Cerebellar cortex (tissue), 1 donor: ENCODE measurements at regions not wholly inside any gene's neighbourhood (a gene's known extent, or its start where the extent isn't known, plus 50 kb on each side); places are given as distances from the start of the nearest gene placed in this dataset.
"Not testable (repeated sequence)": the region's sequence is repeated elsewhere in the genome, so short reads cannot be mapped to it uniquely, and the experiment has no call there.

Source experiments
- DNase-seq: peaks from one replicate; pipeline ENCODE4 v3.0.0-alpha.2; 2015; ENCODE audit warnings: low spot score

- no peak for DNase-seq
These were observed 408.3 kb upstream of the MAF start for GRCh38 chr16:80008857-80009256.

DNA sequence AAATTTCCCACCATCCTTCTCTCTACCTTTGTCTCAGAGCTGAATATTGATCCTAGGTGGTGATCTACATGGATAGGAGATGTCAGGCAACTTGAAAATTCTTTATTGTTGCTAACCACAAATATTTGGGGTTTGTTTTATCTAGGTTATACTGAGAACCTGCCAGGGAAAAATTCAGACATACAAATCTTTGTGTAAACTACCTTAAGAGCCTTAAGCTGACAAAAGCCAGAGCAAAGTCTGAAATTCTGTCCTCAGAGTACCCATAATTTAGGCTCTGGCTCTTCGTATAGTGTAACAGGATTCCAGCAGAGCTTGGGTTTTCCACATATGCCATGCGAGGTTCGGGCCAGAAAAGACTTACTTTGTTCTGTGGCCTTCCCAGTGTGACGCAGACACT lies 406.7 kb upstream of the MAF start:
- peak; percentile 27 for DNase-seq

DNA sequence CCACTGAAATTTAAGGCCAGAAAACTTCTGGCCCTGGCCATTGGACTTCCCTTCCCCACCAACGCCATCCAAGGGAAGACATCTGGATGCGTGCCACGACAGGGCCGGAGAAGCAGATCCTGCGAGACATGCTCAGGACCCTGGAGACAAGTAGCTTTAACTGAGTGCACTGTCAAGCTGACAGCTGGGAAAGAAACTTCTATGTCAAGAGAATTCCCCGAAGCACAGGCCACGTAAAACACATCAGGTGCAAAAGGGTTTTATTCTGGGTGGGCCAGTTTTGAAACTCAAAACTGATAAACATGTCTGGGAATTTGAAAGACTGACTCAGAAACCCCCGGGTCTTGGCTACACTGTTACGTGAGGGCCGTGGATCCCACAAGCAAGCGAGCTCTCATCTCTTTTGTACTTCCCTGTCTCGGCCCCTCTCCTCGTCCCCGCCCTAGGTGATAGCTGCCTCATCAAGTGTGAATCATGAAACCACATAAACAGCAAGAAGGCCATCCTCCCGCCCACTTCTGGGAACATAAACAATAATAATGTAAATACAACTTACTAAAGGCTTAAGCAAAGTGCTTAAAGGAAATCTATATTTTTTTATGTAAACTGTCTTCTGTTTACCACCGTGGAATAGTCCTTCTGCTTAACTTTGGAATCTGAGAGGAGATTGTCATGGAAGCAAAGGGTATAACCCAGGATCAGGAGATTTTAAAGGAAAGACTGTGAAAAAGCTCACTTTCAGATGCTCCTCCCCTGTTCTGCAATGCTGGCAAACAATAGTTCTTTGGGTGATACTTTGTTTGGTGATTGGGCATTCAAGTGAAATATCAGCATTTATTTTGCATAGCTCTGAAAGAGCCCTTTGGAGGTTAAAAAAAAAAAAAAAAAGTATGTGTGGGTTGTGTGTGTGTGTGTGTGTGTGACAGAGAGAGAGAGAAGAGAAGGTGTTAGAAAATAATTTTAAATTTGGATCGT lies 406.0 kb upstream of the MAF start:
- DNase-seq: no peak

DNA sequence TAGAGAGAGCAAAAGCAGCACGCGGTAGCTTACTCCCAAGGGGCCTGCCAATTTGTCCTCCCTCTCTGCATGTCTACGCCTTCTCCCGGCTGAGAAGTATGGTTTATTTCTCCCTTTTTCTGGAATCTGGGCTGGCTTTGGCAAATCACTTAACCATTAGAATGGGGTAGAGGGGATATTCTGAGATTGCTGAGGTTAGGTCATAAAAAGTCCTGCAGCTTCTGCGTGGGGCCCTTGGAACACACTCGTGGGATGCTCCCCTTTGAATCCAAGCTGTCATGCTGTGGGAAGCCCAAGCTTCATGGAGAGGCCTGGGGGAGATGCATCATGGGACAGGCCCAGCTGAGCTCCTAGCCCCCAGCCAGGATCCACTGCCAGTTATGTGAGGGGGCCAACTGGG lies 403.6 kb upstream of the MAF start:
- no peak for DNase-seq

- no peak for DNase-seq
These were observed 401.7 kb upstream of the MAF start for GRCh38 chr16:80002261-80002660.

DNA sequence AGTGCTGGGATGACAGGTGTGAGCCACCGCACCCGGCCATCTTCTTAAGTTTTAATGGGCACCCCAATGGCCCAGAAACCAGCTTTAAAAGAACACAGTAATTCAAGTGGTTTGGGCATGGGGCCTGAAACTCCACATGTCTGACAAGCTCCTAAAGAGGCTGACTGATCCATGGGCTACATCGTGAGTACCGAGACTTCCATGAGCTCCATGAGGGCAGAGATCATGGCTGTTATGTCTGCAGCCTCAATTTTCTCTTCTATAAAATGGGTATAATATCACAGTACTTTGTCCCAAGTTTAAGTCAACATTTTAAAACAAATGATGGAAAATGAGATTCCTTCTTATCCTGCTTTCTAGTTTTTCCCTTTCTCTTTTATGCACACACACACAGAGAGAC lies 397.6 kb upstream of the MAF start:
- no peak for DNase-seq

DNA sequence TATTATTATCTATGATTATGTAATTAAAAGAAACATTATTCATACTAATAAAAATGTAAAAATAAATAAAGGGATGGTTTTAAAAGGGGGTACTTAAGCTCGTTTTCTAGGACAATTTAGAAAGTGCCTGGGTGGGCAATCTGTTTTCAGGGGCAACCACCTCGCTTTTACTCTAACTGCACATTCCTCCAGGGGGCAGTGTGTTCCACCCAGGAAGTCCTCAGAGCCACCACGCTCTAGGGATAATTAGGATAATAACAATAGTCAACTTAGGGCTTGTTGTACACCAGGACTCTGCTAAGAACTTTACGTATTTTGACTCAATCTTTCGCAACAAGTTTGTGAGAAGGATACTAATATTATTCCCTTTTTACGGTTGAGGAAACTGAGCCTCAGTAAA lies 396.7 kb upstream of the MAF start:
- DNase-seq: no peak

- DNase-seq: no peak
These were observed 395.8 kb upstream of the MAF start for GRCh38 chr16:79996321-79996720.

GRCh38 chr16:79995315-79995714 lies 394.8 kb upstream of the MAF start:
- DNase-seq: peak; percentile 5

DNA sequence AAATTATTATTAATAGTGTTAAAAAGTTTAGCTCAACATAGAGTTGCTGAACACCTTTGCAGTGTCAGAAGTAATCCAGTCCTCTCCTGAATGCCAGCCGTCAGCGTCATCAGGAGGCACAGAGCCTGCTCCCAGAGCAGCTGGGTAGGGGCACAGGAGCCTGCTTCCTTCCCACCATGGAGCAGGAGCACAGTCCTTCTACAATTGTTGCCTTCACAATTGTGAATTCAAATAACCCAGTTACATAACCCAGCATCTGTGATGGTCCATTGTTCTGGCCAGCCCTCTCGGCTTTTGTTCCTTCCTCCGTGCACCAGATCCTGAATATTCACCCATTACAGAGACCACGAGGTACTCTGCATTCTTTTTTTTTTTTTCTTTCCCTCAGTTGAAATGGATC lies 393.9 kb upstream of the MAF start:
- peak; percentile 77 for DNase-seq

DNA sequence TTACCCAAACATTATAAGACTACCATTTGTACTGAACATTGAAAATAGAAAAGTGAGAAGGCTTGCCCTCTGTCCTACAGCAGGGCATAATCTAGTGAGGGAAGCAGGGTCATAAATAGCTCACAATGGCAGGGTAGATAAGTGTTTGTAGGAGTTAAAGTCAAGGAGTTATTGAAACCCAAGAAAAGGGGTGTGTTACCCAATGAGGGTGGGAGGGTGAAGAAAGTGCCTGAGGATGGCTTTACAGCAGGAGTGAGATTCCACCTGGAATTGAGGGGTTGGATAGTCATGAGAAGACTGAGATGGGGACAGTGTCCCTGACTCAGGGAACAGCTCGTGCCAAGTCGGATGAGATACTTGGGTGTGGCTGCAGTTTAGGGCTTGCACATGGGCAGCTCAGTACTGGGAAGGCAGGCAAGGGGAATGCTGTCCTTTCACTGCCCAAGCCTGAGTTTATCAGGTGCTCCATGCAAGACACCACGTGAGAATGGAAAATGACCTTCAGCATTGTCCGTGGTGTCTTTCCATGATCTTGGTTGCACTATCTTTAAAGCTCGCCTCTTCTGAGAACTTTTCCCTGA lies 393.2 kb upstream of the MAF start:
- DNase-seq: no peak

DNA sequence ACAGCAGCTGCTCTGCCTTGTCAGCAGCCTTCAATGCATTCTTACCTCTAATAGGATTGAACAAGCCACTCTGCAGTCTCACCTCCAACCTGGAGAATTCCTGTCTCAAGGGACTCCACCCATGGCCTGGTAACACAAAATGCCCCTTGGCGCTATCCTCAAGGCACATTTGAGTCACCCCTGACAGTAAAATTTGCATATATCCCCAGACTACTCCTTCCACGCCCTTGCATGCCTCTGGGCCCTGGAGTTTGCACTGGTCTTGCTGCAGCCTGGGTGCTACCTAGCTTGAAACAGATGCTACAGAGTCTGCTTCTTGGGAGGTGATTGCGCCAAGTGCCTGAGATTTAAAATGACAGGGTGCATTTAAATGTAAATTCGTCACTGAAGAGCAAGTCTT lies 391.4 kb upstream of the MAF start:
- no peak for DNase-seq

GRCh38 chr16:79988721-79989220 lies 388.2 kb upstream of the MAF start:
- DNase-seq: no peak

DNA sequence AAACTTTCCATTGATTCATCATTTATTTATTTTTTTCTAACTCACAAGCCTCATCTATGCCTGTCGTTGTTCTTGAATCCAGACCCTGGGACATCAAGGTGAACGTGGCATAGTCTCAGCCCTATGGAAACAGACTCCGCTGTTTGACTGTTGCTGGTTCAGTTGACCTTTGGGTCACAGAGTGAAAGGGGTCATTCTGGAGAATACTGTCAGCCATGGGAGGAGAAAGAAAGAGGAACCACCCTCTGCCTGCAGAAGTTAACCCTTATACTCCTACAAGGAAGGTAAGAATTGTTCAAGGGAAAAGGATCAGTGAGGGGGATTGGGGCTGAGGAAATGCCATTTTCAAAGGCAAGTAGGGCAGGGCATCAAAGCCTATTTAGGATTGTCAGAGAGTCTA lies 387.6 kb upstream of the MAF start:
- no peak for DNase-seq

DNA sequence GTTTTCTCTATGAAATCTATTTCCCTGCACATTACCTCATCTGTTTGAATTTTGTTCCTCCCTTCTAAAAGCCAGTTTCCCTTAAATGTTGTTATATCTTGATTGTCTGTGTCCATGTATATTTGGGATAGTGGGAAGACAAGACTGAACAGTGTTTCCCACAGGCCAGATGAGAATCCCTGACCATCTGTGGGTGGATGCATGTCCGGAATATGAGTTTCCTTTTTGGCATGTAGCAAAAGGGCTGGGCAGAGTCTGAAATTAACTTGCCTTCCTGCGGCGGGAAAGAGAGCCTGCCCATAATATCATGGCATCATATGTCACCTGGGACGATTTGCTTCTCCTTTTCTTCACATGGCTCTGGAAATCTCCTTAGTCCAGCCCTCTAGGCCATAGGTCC lies 385.8 kb upstream of the MAF start:
- no peak for DNase-seq

DNA sequence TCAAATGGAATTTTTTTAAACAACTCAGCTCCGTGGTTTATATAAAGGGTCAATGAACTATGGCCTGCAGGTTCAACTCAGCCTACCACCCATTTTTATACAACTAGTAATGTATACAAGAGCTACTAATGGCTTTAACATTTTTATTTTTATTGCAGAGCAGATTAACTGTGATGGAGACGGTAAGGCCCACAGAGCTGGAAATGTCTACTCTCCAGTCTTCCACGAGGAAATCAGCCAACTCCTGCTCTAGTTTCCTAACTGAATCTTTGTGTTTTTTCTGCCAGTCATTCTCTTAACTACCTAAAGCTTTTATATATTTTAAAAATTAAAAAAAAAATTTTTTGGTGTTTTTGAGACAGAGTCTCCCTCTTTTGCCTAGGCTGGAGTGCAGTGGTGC lies 385.1 kb upstream of the MAF start:
- no peak for DNase-seq

DNA sequence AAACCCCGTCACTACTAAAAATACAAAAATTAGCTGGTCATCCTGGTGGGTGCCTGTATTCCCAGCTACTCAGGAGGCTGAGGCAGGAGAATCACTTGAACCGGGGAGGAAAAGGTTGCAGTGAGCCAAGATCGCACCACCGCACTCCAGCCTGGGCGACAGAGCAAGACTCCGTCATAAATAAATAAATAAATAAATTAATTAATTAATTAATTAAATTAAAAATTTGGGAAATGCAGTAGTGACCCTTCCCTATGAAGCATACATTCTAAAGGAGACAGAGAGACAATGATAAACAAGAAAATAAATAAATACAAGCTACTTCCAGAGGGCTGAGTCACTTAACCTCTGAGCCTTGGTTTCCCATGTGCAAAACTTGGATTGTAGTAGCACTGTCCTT lies 383.6 kb upstream of the MAF start:
- DNase-seq: not testable (repeated sequence)

DNA sequence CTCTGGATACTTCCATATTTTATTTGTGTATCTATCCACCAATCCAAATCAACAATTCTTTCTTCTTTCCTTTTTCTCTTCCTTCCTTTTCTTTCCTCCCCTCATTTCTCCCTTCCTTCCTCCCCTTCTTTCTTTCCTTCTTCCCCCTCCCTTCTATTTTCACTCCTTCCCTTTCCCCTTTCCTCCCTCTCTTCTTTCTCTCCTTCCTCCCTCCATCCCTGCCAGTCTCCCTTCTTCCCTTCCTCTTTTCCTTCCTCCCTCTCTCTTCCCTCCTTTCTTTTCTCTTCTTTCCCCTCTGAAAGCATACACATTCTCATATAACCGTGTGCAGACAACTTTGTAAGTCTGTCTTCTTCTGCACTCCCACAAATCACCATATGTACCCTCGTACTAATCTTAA lies 382.3 kb upstream of the MAF start:
- DNase-seq: no peak

DNA sequence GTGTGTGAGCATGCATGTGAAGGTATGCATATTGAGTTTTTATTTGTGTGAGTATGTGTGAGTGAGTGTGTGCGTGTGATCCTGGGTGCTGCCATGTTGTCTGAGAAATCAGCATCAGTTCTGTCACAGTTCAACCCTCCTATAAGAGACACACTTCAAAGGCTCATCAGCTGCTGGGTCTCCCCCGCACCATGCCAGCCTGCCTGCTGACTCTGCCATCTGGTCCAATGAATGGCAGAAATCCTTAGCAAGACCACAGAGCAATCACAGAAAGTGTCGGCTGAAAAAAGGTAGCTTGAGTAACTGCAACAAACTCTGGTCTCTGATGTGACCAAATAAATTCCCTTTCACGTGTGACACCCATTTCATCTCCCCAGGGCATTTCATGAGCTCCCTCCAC lies 381.8 kb upstream of the MAF start:
- peak; percentile 88 for DNase-seq

DNA sequence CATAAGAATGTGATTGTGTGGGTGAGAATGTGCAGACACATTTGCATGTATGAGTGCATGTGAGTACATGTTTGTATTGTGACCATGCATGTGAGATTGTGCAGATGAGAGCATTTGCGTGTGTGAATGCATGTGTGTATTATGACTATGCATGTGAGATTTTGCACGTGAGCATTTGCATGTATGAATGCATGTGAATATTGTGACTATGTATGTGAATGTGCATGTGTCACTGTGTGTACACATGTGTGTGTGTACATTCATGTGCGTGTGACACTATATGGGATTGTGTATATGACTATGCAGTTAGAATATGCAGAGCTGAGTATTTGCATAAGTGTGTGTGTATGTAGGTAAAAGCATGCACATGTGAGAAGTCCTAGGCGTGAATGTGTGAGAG lies 381.3 kb upstream of the MAF start:
- DNase-seq: no peak

DNA sequence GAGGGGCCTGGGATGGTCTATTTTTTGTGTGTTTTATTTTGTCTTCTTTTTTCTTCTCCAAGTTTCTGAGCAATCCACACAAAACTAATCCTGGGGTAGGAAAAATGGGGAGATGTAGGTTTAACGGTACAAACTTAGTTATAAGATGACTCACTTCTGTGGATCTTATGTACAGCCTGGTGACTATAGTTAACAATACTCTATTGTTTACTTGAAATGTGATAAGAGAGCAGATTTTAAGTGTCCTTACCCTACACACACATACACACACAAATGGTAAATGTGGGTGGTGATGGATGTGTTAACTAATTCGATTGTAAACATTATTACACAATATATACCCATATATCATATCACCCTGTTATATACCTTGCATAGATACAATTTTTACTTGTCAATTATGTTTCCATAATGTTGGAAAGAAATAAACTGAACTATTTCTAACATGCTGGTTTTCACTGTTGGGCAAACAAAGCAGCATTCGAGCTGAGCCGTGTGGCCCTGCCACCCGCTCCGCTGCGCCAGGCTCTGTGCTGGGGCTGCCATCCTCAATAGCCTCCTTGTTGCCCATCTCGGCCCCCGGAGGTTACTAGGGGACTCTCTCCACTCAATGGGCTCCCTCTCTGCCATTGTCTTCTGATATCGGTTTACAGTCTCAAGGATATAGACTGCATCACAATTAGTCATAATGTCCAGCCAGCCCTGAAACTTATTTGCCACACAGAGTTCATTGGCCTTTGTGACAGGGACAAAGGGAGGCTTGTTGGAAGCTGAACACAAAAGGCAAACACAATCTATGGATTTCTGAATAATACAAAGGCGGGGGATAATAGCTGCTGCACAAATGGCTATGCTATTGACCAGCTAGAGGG lies 380.3 kb upstream of the MAF start:
- DNase-seq: no peak
